ENCODE measurements at regions not wholly inside any gene's neighbourhood (a gene's known extent, or its start where the extent isn't known, plus 50 kb on each side); places are given as distances from the start of the nearest gene placed in this dataset.

DNA sequence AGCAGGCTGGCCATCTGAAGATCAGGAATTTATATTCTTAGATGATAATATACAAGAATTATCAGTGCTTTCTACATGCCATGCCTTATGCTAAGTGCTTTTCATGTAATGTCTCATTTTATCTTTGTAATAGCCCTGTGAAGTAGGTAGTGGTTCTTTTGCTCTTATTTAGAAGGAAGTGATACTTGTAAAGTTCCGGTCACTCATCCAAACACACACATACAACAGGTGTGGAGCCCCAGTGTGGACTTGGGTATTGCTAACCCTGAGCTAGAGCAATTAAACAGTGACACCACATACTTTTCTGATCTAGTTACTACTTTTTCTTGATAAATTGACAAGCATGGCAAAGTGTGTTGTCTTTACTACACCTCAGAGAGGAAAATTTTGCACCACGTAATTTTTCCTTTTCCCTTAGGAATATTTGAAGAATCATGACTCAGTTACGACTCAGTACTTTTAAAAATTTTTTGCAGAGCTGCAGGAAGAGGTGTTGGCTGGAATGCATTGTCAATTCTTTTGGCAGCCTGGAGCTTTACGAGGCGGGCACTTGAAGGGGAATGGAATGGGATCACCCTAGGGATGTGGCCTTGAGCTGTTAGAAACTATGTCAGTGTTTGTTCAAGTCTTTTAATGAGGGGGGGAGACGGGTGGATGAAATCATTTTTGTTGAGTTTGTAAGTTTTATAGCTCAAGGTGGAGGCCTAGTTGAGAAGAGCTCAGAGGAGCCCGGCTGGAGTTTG is 212.5 kb upstream of the CELF2 start:
- peak overlapping the region; percentile 62 for H3K27ac ChIP-seq
- ATAC-seq = peak; percentile 72 to 80
- no peaks in the 10 kb centered on the region for H3K27me3 ChIP-seq (ENCODE audit: low read depth)
- H3K36me3 ChIP-seq = no peaks in the 10 kb centered on the region
- peaks cover 30% of the 10 kb centered on the region for H3K4me1 ChIP-seq
- intact Hi-C loops (cut with DNase I) = no loop called here
- TF ChIP-seq, protein P1, sequence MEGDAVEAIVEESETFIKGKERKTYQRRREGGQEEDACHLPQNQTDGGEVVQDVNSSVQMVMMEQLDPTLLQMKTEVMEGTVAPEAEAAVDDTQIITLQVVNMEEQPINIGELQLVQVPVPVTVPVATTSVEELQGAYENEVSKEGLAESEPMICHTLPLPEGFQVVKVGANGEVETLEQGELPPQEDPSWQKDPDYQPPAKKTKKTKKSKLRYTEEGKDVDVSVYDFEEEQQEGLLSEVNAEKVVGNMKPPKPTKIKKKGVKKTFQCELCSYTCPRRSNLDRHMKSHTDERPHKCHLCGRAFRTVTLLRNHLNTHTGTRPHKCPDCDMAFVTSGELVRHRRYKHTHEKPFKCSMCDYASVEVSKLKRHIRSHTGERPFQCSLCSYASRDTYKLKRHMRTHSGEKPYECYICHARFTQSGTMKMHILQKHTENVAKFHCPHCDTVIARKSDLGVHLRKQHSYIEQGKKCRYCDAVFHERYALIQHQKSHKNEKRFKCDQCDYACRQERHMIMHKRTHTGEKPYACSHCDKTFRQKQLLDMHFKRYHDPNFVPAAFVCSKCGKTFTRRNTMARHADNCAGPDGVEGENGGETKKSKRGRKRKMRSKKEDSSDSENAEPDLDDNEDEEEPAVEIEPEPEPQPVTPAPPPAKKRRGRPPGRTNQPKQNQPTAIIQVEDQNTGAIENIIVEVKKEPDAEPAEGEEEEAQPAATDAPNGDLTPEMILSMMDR (IDR thresholded peaks at IDR 0.05) = no peak
- no peak overlapping the region for H3K4me3 ChIP-seq
- no peaks in the 10 kb centered on the region for H3K9me3 ChIP-seq
- DNase-seq = no peak

DNA sequence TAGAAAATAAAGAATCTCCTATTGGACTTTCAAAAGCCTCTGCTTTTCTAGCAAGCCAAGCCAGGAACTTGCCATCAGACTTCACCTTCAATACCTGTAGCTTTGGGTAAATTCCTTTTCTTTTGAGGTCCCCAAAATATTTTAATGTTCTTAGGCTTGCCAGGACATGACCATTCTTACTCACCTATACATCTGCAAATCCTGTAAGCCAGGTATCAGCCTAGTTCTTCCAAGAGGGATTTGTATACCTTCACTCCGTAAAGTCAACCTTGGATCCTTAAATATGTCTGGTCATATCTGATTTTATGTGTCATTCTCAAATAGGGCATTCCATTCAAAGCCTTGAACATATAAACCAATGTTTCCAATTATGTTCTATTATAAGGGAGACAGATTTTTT is 210.6 kb upstream of the CELF2 start:
- H3K4me1 ChIP-seq = peaks cover 30% of the 10 kb centered on the region
- no peak overlapping the region for H3K27ac ChIP-seq
- ATAC-seq (no peak), DNase-seq (no peak)
- H3K36me3 ChIP-seq = no peaks in the 10 kb centered on the region
- H3K27me3 ChIP-seq (ENCODE audit: low read depth) = no peaks in the 10 kb centered on the region
- no peak overlapping the region for H3K4me3 ChIP-seq
- H3K9me3 ChIP-seq = no peaks in the 10 kb centered on the region
- TF ChIP-seq, protein P1 (IDR thresholded peaks at IDR 0.05) = no peak
- intact Hi-C loops (cut with DNase I) = no loop called here

DNA sequence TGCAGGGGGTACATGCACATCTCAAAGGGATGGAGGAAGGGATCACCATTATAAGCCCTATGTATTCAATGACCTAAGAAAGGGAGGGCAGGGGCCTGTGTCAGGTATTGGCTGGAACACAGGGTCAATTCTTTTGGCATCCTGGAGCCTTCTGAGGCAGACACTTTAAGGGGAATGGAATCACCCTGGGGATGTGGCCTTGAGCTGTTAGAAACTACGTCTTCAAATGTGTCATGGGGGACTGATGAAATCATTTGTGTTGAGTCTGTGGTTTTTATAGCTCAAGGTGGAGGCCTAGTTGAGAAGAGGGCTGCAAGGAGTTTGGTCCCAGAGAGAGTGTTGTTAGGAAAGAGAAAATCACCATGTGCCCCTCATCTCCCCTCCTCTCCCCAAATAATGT is 206.1 kb upstream of the CELF2 start:
- no peak for DNase-seq
- no peak overlapping the region for H3K4me3 ChIP-seq
- no peak for ATAC-seq
- H3K27ac ChIP-seq = no peak overlapping the region
- H3K27me3 ChIP-seq (ENCODE audit: low read depth) = no peaks in the 10 kb centered on the region
- H3K4me1 ChIP-seq = peaks cover 10% of the 10 kb centered on the region
- no peaks in the 10 kb centered on the region for H3K9me3 ChIP-seq
- TF ChIP-seq, protein P1 (IDR thresholded peaks at IDR 0.05) = no peak
- H3K36me3 ChIP-seq = no peaks in the 10 kb centered on the region
- intact Hi-C loops (cut with DNase I) = no loop called here

DNA sequence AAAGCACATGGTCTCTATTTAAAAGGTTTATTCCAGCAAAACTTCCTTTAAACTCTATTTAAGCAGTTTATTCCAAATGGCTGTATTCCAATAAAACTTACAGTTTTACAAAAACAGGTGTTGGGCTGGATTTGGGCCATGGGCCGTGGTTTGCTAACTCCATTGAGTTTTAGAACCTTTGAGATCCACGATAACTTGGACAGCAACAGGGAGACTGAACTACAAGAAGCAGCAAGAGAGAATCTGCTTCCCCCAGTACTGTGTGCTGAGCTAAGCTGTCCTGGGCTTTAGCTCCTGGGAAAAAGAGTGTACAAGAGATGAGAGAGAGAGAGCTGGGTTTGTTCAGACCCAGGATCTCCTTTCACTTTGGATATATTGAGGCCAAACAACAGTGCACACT is 204.0 kb upstream of the CELF2 start:
- H3K9me3 ChIP-seq = no peaks in the 10 kb centered on the region
- H3K36me3 ChIP-seq = no peaks in the 10 kb centered on the region
- H3K4me3 ChIP-seq = no peak overlapping the region
- no peaks in the 10 kb centered on the region for H3K27me3 ChIP-seq (ENCODE audit: low read depth)
- H3K27ac ChIP-seq = no peak overlapping the region
- peaks cover 4% of the 10 kb centered on the region for H3K4me1 ChIP-seq
- DNase-seq = no peak
- intact Hi-C loops (cut with DNase I) = no loop called here
- no peak for ATAC-seq
- TF ChIP-seq, protein P1 (IDR thresholded peaks at IDR 0.05) = no peak

DNA sequence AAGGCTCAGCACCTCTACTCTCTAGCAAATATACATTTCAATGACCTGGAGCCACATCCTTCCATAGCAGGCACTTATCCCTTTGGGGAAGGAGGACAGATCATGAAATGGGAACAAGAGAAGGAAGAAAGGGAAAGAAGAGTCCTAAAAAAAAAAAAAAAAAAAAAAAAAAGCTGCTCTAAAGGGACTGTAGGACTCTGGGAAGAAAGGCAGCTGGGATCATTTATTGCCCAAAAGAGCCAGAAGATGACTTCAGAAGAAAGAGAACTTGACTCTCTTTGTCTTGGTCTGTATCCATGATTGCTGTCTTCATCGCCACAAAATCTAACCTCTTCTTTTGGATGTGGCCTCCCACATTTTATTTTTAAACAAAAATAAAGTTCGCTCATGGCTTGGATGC is 203.6 kb upstream of the CELF2 start:
- H3K27me3 ChIP-seq (ENCODE audit: low read depth) = no peaks in the 10 kb centered on the region
- no peak overlapping the region for H3K27ac ChIP-seq
- DNase-seq (no peak), ATAC-seq (no peak)
- no peaks in the 10 kb centered on the region for H3K9me3 ChIP-seq
- no peak overlapping the region for H3K4me3 ChIP-seq
- H3K4me1 ChIP-seq = peaks cover 9% of the 10 kb centered on the region
- no peaks in the 10 kb centered on the region for H3K36me3 ChIP-seq
- TF ChIP-seq, protein P1 (IDR thresholded peaks at IDR 0.05) = no peak
- intact Hi-C loops (cut with DNase I) = no loop called here
